ENCODE measurements at regions not wholly inside any gene's neighbourhood (a gene's known extent, or its start where the extent isn't known, plus 50 kb on each side); places are given as distances from the start of the nearest gene placed in this dataset.
A peak's percentile ranks its signal among the peaks of the same experiment; 100 is the strongest.

DNA sequence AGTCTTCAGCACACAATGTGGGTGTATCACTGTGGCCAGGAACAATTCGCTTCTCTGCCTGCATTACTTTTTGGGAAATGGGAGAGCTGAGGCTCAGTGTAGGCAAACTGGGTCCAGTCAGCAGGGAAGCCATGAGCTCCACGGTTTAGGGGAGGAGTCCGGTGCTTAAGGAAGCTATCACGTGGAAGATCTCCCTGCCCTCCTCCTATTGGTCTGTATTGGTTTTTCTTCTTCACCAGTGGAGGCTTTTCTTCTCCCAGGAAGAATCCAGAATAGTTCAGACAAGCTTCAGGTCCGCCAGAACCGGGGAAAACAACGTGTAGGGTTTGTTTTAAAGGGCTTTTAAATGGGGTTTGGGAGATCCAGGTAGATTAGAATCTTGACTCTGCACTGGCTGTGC lies 156.2 kb upstream of the CAMK1G start:
- no peak for DNase-seq (ENCODE audit: low spot score)

DNA sequence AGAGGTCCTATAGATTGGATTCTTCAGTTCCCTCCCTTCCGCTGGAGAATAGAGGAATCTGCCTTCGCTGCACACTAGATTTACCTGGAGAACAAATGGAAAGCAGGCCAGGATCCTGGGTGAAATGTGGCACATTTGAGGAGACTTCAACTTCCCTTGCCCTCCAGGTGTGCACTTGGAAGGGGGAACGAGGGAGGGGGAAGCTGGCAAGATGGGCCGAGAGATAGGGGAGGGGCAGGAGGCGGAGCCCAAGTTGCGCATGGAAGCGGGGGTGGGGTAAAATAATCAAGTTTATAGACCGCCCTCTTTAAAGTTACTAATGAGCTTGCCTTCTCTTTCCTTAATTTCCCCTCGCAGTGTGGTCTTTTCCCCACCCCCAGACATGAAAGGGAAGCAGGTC lies 155.7 kb upstream of the CAMK1G start:
- no peak for DNase-seq (ENCODE audit: low spot score)

DNA sequence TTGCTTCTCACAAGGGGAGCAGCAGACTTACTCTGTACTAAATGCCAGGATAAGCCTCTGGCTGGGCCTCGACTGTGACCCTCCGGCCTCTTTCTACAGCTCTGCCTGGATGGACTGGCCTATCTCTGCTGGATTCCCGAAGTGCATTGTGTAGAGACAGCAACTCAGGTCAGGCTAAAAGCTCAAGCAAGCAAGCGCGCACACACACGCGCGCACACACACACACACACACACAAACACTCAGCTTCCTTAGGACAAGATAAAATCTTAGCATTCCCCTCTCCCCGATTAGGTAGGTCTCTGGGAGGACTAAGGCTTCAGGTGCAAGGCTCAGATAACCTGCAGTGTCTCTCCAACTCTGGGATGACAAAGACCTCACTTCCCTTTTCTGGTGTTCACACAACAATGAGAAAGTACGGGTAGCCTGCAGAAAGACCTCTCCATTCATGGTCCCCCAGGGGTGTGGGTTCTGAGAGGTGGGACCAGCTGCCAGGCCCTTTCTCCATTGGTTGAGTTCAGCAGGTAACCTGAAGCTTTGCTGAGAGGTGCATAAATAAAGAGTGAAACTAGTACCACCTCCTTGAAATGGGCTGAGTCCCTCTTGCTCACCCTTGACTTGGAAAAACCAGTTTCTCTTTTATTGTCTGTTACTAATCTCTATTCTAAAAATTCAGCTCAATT lies 155.1 kb upstream of the CAMK1G start:
- DNase-seq (ENCODE audit: low spot score), result no peak

DNA sequence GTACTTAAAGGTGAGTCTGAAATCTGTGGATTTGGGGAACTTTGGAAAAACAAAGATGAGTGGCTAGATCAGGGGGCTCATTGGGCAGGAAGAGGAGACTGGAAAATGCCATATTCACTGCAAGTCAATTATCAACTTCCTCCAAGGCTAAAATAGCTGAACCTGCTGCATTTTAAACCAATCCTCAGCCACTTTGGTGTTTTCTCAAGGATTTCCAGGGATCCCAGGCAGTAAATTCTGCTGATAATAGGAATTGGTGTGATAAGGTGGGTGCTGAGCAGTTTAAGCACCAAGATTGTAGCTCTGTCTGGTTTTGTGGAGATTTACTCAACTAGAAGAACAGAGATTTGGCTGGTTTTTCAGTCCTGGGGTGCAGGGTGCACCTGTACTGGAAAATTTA lies 153.9 kb upstream of the CAMK1G start:
- DNase-seq (ENCODE audit: low spot score), result no peak

DNA sequence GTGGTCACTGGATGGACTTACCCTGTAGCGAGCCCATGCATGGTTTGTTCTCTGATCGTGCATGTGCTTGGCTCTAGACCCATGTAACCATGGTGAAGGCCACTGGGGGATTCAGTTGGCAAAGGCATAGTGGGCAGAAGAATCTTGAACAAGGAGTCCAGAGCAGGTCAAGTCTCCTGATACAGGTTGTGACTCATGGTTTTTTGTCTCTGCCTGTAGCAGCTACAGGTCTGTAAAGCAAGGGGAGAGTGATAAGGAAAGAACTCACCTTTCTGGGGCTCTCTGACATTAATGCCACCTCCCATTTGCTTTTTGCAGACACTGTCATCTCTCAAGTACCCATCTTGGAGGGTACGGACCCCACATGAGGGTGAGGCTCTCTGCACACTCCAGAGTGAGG lies 153.4 kb upstream of the CAMK1G start:
- no peak for DNase-seq (ENCODE audit: low spot score)

DNA sequence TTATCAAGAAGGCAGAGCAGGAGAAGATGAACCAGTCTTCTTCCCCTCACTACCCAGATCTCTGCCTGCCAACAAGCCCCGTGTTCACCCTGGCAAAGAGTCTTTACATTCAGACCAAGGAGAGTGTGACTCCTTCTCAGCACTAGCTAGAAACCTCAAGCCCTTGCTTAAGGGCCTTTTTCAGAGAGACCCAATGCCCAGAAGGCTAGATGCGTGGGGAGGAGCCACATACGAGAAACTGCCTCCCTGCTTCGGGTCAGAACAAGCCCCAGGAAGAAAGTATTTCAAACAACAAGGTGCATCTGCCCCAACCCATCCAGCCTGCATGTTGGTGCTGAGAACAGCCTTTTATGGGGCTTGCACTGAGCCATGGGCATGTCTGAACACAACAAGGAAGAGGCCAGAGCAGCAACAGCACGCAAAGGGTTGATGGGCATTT lies 152.7 kb upstream of the CAMK1G start:
- no peak for DNase-seq (ENCODE audit: low spot score)

DNA sequence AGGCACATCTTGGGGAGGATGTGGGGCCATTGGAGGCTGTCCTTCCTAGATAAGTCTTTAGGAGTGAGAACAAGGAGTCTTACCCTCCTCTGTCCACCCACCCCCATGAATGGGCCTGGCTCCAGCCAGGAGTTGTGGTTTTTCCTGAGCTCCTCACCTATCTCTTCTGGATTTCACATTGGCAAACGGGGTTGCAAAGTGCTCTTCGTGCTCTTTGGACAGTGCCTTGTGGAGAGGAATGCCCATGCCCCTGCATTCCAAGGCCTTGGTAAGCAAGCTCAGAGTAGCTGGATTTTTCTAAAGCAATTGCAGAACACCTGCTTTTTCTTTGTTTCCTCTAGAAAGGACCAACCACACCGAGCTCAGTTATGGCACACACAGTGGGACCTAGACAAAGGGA lies 152.1 kb upstream of the CAMK1G start:
- no peak for DNase-seq (ENCODE audit: low spot score)

DNA sequence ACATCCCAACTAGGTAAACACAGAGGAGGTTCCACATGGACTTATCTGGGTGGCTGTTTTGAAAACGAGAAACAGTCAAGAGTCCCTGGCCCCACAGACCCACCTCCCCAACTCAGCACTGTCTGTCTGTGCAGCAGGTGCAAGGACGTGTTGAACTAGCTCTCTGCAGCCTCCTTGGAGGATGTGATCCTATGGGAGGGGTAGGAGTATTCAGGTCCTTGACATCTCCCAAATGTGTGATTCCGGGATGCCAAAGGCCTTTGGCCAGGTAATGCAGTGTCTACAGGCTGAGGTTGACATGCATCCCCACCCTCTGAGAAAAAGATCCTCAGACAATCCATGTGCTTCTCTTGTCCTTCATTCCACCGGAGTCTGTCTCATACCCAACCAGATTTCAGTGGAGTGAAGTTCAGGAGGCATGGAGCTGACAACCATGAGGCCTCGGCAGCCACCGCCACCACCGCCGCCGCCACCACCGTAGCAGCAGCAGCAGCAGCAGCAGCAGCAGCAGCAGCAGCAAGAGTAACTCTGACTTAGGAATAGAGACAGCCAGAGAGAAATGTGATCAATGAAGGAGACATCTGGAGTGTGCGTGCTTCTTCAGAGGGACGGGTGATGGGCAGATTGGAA lies 151.6 kb upstream of the CAMK1G start:
- no peak for DNase-seq (ENCODE audit: low spot score)

DNA sequence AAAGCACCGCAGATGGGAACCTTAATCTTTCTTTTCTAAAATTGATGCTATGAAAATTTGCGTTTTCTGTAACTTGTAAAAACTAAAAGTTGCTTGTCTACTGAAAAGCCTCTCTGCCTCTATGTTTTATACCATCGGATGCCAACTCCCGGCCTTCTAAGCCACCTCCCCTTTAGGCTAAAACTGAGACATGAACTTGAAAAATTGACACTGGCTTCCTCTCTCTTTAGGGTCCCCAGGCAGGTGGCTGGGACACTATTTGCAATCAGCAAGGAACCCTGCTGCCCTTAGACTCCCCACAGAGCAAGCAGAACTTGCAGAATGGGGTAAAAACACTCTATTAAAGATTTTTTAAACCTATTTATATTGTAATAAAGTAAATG lies 151.1 kb upstream of the CAMK1G start:
- DNase-seq (ENCODE audit: low spot score), result no peak

DNA sequence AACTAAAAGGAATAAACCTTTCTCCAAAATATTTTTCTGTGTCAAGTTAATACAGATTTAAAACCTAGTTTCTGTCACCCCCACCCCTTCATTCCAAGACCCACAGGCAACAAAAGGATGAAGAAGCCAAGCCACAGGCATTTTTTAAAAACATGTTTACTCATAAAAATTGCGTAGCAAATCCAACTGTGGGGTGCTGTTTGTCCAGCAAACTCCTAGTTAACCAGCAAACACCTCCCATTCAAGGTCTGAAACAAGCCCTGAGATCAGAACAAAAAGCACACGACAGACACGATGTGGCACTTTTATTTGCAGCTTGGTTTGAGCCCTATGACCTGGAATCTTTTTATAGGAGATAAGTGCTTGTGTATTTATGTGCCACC lies 149.9 kb upstream of the CAMK1G start:
- DNase-seq (ENCODE audit: low spot score), result no peak

DNA sequence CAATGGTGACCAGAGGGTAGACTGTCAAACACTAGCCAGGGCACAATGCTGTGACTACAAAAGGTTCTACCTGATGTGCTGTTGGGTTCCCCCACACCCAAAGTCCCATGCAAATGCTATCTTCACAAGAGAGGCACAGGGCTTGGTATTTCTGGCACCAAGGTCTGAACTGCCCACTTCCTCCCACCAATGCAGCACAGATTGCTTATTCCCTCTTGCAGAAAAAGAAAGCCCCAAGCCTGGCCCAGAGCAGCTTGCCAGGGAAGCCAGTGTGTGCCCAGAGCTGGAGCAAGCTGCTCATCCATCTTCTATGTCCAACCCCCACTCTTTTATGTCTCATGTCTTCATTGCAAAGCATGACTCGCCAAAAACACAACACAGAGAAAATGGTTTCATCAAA lies 149.4 kb upstream of the CAMK1G start:
- no peak for DNase-seq (ENCODE audit: low spot score)

DNA sequence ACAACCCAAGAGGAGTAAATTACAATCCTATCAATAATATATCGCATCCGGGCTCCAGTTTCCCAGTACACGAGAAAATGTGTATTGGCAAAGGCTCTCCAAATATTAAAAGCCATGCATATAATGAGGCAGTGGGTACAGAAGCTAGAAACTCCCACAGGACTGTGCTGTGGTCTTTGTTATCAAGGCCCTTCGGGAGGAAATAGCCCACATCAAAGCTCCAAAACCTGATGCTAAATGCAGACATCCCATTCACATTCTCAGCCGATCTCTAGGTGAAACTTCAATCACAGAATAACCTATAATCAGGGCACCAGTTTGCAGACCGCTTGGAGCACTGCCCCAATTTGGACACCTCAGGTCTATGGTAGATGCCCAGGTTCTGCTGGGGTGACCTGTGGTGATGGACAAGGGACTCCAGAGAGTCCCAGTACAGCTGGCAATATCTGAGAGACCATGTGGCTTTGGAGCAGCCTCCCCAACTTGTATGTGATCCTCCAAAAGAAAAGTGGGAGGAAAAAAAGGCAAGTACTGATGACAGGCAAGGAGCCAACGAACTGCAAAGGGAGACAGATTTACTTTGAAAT lies 148.8 kb upstream of the CAMK1G start:
- DNase-seq (ENCODE audit: low spot score), result no peak

DNA sequence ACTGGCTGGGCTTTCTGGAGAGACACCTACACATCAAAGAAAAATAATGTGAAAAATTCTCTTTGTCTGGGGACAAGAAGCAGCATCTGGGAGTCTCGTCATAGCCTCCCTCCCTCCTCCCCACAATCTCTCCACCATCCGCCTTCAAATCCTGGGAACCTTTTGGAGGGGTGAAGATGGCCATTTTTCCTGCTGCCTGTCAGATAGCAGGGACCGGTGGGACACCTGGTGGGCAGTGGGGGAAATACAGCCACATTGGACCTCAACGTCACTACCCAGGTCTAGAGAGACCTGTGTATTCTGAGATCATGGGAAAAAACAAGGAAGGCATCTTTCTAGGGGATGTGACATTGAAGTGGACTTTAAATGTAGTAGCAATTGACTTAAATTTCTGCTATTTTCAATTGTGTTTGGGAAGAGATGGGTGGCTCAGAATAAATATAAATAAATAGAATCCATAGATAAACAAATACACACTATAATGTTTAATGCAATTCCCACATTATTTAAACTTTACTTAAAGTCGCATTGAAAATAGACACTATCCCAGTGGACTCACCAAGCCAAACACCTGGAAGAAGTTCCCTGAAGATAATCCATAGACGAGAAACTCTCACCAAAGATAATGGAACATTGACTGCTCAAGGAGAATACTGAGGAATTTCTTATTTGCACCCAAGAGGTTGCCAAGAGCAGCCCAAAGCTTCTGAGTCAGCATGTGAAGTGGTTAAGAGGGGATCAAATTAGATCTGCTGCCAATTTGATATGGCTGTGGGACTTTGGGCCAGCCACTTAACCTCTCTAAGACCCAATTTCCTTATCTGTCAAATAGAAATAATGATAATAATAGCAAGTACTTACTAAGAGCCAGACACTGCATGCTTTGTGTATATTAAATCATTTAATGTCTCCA lies 147.6 kb upstream of the CAMK1G start:
- peak; percentile 48 for DNase-seq (ENCODE audit: low spot score)

DNA sequence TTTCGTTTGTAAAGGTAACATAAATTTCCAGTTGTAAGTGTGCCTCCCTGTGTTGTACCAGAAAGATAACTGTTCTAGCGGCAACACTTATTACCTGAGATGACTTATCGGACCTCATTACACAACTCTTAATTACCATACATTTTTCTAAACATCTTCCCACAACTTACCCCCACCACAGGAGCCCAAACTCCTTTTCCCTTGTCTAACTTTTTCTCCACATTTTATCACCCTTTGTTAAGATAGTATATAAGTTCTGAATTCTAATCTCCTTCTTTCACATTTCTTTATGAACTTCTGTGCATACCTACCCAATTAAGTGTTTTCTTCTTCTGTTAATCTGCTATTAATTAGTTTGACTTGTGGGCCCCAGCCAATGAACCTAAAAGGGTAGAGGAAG lies 143.7 kb upstream of the CAMK1G start:
- no peak for DNase-seq (ENCODE audit: low spot score)

DNA sequence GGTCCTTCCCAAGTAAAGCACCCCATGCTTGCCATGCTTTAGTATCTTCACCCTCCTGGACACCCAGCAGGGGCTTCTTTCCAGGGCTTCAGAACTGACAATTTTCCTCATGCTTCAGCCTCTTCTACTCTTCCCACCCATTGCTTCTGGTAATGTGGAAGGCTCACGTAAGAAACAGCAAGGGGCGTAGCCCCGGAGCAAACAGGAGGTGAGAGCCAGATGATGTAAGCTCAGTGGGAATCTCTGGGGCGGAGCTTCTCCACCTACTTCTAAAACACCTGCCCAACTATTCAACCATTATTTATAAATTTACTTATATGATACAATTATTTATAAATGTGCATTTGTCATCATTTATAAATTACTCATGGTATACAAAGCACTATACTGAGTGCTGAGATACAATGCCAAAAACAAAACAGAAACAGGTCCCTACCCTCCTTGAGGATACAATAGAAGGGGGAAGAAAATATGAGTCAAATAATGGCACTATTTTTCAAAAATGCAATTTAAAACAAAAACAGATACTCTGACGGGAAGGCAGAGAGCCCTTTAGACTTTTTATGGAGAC lies 140.1 kb upstream of the CAMK1G start:
- no peak for DNase-seq (ENCODE audit: low spot score)

DNA sequence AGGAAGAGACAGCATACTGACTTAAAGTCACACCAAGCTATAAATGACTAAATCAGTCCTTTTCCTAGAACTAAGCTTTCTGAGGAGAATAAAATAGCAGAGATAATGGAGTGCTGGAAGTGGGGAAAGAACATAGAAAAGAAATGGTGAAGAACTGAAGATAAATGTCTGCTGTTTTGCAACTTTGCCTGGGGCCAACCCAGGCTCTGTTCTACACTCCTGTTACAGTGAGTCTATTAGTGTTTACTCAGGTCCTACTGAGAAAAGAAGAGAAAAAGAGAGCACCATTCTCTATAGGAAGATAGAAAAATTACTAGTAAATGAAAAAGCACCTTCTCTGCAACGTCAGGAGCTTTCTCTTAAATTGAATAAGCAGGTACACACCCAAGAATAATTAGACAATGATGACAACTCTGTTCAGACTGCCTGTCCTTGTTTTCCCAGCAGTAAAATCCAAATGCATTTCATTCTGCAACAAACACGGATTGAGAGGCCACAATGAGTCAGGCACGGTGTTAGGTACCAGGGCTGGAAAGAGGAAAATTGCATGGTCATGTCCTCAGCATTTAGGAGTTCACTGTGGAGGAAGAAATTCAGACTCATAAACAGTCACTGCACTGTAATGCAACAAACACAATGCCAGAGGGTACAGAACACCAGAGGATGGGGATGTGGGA lies 139.4 kb upstream of the CAMK1G start:
- no peak for DNase-seq (ENCODE audit: low spot score)

DNA sequence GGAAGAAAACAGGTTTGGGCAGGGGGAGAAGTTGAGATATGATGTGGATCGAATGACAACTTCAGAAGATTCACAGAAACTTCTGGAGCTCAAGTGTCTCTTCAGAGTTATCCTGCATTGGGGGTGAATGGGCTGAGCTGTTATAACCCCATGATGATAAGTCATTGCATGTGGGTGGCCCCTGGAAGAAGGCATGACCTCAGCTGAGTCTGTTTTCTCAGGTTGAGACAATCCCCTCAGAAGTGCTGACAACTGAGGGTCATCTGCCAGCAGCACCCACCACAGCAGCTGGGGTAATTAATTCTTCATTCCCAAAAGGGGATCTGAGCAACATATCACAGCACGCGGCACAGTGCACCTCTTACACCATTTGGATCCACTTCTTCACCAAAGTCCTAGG lies 138.6 kb upstream of the CAMK1G start:
- no peak for DNase-seq (ENCODE audit: low spot score)

DNA sequence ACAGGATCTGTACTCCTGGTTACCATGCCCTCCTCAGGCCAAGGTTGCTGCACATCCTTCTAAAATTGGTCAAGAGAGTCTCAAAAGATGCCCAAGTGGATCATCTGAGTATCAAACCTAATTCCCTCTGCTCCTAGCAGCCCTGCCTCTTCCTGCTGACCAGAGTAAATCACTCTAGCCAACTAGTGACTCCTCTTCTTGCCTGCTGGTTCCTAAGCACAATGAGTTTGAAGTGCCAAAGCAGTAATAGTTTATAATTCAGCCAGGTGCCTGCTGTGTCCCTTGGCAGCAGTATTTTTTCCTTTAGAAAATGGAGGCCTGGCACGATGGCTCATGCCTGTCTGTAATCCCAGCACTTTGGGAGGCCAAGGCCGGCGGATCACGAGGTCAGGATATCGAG lies 137.9 kb upstream of the CAMK1G start:
- DNase-seq (ENCODE audit: low spot score), result no peak

DNA sequence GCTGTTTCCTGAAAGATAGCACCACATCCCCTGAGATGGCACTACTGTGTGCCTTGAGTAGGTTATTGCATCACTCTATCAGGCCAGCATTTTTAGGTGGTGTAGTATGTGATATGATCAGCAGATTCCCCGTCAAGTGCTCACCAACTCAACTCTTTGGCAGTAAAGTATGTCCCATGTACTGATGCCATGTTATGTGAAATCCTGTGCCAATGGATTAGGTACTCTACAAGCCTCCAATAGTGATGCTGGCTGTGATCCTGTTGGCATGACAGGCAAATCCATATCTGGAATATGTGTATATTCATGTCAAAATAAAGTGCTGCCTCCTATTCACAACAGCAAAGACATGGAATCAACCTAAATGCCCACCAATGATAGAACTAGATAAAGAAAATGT lies 137.2 kb upstream of the CAMK1G start:
- DNase-seq (ENCODE audit: low spot score), result no peak

DNA sequence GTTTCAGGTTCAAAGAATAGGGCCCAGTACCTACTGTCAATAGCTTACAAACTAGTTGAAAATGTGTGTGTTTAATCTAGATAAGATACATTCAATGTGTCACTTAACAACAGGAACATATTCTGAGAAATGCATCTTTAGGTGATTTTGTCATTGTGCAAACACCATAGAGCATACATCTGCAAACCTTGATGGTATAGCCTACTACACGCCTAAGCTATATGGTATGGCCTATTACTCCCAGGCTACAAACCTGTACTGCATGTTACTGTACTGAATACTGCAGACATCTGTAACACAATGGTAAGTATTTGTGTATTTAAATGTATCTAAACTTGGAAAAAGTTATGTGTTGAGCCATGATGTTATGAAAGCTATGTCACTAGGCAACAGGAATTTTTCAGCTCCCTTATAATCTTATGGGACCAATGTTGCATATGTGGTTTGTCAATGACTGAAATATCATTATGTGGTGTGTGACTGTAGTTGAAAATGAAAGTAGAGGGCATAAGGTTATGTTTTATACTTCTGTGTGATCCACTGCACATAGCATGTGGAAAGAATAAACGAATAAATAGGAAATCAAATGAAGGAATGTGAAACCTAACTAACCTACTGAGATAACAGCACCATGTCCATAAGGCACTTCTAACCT lies 129.0 kb upstream of the CAMK1G start:
- no peak for DNase-seq (ENCODE audit: low spot score)

DNA sequence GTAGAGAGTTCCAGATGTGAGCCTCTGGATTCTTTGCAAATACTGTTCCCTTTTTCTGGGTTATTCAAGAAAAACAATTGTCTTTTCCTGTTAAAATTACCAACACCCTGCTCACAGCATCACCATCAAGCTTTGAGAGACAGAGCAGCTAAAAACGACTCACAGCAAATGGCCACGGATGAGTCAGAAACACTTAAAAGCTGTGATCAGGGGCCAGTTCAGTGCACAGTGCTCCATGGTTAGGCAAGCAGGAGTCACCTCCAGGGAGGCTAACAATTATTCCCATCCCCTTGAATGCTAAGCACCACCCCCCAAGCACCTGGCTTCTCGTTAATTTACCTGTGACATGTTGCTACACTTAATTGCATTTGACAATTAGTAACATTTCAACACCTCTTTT lies 128.4 kb upstream of the CAMK1G start:
- DNase-seq (ENCODE audit: low spot score), result no peak
